ENCODE measurements at regions not wholly inside any gene's neighbourhood (a gene's known extent, or its start where the extent isn't known, plus 50 kb on each side); places are given as distances from the start of the nearest gene placed in this dataset.

GRCh38 chr2:235390816-235391194 is 103.0 kb upstream of the AGAP1 start:
- no peak for DNase-seq (ENCODE audit: extremely low read depth in 1 of 2, low read depth in 1 of 2)

GRCh38 chr2:235391921-235392615 is 101.8 kb upstream of the AGAP1 start:
- no peak for DNase-seq (ENCODE audit: extremely low read depth in 1 of 2, low read depth in 1 of 2)

DNA sequence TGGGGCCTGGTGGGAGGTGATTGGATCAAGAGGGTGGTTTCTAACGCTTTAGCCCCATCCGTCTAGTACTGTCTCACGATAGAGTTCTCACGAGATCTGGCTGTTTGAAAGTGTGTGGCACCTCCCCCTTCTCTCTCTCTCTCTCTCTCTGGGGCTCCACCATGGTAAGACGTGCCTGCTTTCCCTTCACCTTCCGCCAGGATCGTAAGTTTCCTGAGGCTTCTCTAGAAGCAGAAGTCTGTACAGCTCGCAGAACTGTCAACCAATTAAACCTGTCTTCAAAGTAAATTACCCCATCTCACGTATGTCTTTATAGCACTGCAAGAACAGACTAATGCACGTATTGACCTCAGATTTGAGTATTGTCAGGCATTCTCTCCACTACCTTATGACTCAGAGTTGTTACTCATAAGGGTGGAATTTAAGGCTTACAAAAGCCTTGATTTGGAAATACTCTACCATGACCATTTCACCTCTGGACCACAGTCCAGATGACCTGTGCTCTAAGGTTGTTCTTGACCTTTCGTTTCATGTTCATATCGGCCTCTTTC is 99.5 kb upstream of the AGAP1 start:
- no peak for DNase-seq (ENCODE audit: extremely low read depth in 1 of 2, low read depth in 1 of 2)

GRCh38 chr2:235396071-235396846 is 97.6 kb upstream of the AGAP1 start:
- DNase-seq (ENCODE audit: extremely low read depth in 1 of 2, low read depth in 1 of 2), result no peak

- DNase-seq (ENCODE audit: extremely low read depth in 1 of 2, low read depth in 1 of 2), result no peak
These were observed 95.5 kb upstream of the AGAP1 start for GRCh38 chr2:235398321-235398720.

DNA sequence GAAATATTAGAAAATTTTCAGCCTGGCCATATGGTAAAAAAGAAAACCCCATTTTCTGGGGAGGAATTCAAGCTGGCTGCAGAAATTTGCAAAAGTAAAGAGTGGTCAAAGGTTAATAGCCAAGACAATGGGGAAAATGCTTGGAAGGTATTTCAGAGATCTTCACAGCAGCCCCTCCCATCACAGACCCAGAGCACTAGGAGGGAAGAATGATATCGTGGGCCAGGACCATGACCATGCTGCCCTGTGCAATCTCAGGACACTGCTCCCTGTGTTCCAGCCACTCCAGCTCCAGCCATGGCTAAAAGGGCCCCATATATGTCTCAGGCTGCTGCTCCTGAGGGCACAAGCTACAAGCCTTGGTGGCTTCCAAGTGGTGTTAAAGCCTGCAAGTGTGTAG is 93.9 kb upstream of the AGAP1 start:
- DNase-seq (ENCODE audit: extremely low read depth in 1 of 2, low read depth in 1 of 2), result no peak

DNA sequence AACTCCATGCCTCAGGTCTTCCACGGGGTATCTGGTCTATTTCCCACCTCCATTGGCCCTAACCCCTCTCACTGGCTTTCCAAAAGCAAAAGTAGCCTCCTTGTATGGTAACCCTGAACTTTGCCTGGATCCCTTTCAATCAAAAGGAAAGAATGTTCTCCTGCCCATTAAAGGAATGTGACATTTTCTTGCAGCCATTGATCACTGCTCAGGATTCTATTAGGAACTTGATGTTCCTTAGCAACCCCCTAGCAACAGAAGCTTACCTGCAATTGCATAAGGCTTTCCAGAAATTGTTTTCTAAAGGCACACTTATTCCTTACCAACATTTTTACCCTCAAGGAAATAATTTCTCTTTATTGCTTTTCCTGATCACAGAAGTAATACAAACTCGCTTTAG is 91.4 kb upstream of the AGAP1 start:
- DNase-seq (ENCODE audit: extremely low read depth in 1 of 2, low read depth in 1 of 2), result no peak

GRCh38 chr2:235405612-235406361 is 88.1 kb upstream of the AGAP1 start:
- DNase-seq (ENCODE audit: extremely low read depth in 1 of 2, low read depth in 1 of 2), result no peak

GRCh38 chr2:235406430-235406829 is 87.4 kb upstream of the AGAP1 start:
- DNase-seq (ENCODE audit: extremely low read depth in 1 of 2, low read depth in 1 of 2), result no peak

GRCh38 chr2:235411905-235412485 is 81.8 kb upstream of the AGAP1 start:
- no peak for DNase-seq (ENCODE audit: extremely low read depth in 1 of 2, low read depth in 1 of 2)

GRCh38 chr2:235413064-235413463 is 80.8 kb upstream of the AGAP1 start:
- no peak for DNase-seq (ENCODE audit: extremely low read depth in 1 of 2, low read depth in 1 of 2)

- DNase-seq (ENCODE audit: extremely low read depth in 1 of 2, low read depth in 1 of 2), result no peak
These were observed 79.4 kb upstream of the AGAP1 start for GRCh38 chr2:235414422-235414821.

DNA sequence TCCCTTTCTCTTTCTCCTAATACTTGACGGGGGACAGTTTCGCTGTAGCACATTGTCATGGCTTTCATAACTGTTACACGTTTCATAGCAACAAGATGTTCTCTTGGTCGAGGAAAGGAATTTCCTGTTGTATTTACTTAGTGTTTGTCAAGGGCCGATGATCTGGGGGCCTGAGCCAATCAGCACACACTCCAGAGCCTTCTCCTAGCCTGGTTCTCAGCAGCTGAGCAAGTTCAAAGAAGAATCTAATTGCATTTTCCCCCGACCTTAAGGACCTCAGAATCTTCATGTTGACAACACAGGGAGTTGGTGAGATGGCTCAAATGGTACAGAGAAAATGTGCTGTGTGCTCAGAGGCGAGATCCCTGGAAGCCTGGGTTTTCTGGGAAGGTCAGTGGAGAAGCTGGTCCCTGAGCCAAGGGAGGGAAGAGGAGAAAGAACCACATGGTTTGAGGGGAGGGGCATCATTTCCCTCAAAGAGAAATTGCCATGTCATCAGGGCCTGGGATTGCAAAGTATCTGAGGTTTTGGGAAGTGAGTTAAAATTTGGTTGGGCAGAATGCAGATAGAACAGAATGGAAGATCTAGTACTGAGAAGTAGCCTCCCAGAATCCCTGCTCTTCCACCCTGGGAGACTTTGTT is 76.9 kb upstream of the AGAP1 start:
- DNase-seq (ENCODE audit: extremely low read depth in 1 of 2, low read depth in 1 of 2), result no peak

DNA sequence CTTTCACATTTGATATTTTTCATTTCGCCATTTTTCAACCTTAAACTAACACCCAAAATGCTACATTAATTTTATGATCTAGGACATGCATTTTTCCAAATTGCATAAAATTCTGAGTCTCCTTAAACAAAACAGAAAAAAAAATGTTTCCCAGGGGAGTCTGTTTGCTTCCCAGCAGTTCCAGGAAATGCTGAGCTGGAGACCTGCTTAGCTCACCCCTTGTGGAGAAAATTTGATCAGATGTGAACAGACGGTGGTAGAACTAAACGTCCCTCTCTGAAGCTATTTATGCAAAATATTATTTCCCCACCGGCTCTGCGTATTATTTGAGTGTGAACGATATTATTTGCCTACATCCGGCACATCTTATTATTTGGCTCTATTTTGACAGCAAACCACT is 74.9 kb upstream of the AGAP1 start:
- DNase-seq (ENCODE audit: extremely low read depth in 1 of 2, low read depth in 1 of 2), result no peak

DNA sequence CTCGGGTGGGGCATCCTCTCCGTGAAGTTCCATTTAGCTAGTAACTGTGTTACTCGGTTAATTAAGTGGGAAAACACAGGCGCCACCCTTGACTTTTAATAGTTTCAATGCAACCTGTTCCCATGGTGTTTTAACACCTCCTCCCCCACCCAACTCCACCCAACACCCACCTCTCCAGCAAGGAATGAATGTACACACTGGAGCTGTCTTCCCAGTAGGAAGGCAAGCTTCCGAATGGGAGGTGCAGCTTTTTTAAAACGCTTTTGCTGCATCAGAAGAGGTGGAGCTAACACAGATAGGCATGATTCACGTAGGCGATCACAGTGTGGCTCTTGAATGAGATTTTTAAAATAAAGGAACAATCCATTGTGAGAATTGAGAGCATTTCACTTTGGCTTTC is 73.8 kb upstream of the AGAP1 start:
- no peak for DNase-seq (ENCODE audit: extremely low read depth in 1 of 2, low read depth in 1 of 2)

DNA sequence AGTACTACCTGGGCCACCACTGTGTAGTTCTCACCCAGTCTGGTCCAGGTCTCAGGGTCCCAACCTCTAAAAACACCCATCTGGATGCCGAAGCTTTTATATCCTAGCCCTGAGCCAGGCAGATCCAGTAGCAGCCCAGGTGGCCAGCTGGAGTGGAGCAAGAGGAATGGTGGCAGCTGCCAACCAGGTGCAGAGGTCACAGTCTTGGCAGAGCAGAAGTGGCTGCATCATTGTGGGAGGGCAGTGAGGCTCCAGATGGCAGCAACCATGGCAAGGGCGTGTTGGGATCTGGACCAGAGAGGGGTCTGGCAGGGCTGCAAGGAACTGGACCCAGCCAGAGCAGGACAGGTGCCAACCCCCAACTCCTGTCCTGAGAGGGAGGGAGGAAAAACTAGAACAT is 72.2 kb upstream of the AGAP1 start:
- no peak for DNase-seq (ENCODE audit: extremely low read depth in 1 of 2, low read depth in 1 of 2)

- no peak for DNase-seq (ENCODE audit: extremely low read depth in 1 of 2, low read depth in 1 of 2)
These were observed 63.3 kb upstream of the AGAP1 start for GRCh38 chr2:235430366-235431083.

DNA sequence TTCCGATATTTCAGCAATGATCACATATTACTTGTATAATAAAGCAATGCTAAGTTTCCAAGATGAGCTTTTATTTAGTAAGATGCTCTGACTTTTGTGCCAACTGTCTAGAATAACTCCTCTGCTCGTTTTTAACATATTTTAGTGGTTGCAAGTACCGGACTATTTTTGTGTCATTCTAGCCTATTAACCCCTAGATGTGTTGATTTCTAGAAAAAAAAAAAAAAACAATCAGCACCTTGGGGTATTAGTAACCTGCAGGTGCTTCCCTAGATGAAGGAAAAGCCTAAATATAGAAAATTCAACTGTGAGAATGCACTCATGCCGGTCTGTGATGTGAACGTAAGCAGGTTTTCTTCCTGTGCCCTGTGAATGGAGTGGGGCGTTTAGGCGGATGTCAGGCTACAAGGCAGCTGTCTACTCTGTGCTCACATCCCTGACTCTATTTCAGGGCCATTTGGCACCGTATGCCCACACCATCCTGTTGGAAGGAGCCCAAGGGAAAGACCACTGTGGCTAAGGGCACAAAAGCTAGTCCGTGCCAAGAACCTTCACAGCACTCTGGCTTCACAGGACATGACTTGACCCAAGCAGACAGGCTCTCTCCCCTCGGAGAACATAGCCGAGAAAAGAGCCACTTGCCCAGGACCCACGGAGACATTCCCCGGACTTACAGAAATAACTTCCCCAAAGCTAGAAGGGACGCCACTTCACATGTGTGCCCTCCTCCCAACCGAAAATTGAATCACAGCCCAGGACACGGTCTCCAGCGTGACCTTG is 60.9 kb upstream of the AGAP1 start:
- DNase-seq (ENCODE audit: extremely low read depth in 1 of 2, low read depth in 1 of 2), result no peak

DNA sequence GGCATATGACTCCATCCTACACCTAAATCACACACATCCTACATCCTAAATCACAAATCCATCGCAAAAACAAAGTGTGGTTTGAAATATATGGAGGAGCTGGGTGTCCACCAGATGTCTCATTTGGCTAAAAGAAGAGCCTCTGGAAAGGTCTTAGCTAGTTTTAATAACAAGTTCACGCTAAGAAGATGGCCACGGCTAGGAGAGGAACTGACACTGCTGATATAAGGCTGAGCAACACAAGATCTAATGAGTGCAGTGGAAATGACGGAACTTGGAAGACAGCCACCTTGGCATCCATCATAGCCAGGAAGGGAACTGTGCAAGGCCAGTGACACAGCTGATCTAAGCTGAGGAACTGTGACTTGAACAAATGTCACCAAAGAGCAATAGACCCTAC is 60.0 kb upstream of the AGAP1 start:
- no peak for DNase-seq (ENCODE audit: extremely low read depth in 1 of 2, low read depth in 1 of 2)
